ENCODE measurements at regions not wholly inside any gene's neighbourhood (a gene's known extent, or its start where the extent isn't known, plus 50 kb on each side); places are given as distances from the start of the nearest gene placed in this dataset.

GRCh38 chr9:87070336-87070735, 123.0 kb upstream of the GAS1 start:
- Mint-ChIP-seq H3K27ac (no peak overlapping the region), H3K27me3 (peaks cover 0 to 8% of the 10 kb centered on the region in 2 donors), H3K4me1 (no peaks in the 10 kb centered on the region), H3K36me3 (no peaks in the 10 kb centered on the region), H3K4me3 (no peak overlapping the region), H3K9me3 (no peaks in the 10 kb centered on the region)
- no peak overlapping the region for H3K27ac ChIP-seq (ENCODE audit: low read length)
- POLR2A ChIA-PET = no interaction called here
- no peaks in the 10 kb centered on the region for H3K27me3 ChIP-seq (replicated peaks in 1 of 2; ENCODE audit: control insufficient read depth in 2 of 2, extremely low read depth in 1 of 2, insufficient read depth in 2 of 2, low read length in 1 of 2)
- H3K4me1 ChIP-seq (ENCODE audit: control insufficient read depth in 1 of 2, extremely low read depth in 1 of 2, insufficient read depth in 2 of 2, low read length in 2 of 2) = no peaks in the 10 kb centered on the region
- H3K4me3 ChIP-seq (ENCODE audit: control insufficient read depth in 1 of 2, extremely low read depth in 1 of 2, low read length in 1 of 2) = no peak overlapping the region
- no peaks in the 10 kb centered on the region for H3K36me3 ChIP-seq (ENCODE audit: control insufficient read depth in 2 of 2, extremely low read depth in 1 of 2, insufficient read depth in 1 of 2, low read length in 1 of 2)
- DNase-seq (no peak), ATAC-seq (replicated peaks in 1 of 4) (no peak)
- CTCF ChIA-PET = no interaction called here
- no peaks in the 10 kb centered on the region for H3K9me3 ChIP-seq
- no CpG with 5 or more reads among the region's 3 CpGs for WGBS (ENCODE audit: insufficient coverage)

- POLR2A ChIA-PET = no interaction called here
- no peaks in the 10 kb centered on the region for H3K36me3 ChIP-seq (ENCODE audit: control insufficient read depth in 2 of 2, extremely low read depth in 1 of 2, insufficient read depth in 1 of 2, low read length in 1 of 2)
- no peaks in the 10 kb centered on the region for H3K4me1 ChIP-seq (ENCODE audit: control insufficient read depth in 1 of 2, extremely low read depth in 1 of 2, insufficient read depth in 2 of 2, low read length in 2 of 2)
- Mint-ChIP-seq H3K27ac (no peak overlapping the region), H3K36me3 (no peaks in the 10 kb centered on the region), H3K4me1 (no peaks in the 10 kb centered on the region), H3K9me3 (no peaks in the 10 kb centered on the region), H3K4me3 (no peak overlapping the region), H3K27me3 (peaks cover 0 to 10% of the 10 kb centered on the region in 2 donors)
- ATAC-seq (replicated peaks in 1 of 4) (no peak), DNase-seq (no peak)
- CTCF ChIA-PET = no interaction called here
- H3K4me3 ChIP-seq (ENCODE audit: control insufficient read depth in 1 of 2, extremely low read depth in 1 of 2, low read length in 1 of 2) = no peak overlapping the region
- 81% methylated on average over 3 of the region's 3 CpGs for WGBS (ENCODE audit: insufficient coverage)
- H3K27me3 ChIP-seq (replicated peaks in 1 of 2; ENCODE audit: control insufficient read depth in 2 of 2, extremely low read depth in 1 of 2, insufficient read depth in 2 of 2, low read length in 1 of 2) = no peaks in the 10 kb centered on the region
- H3K27ac ChIP-seq (ENCODE audit: low read length) = no peak overlapping the region
- no peaks in the 10 kb centered on the region for H3K9me3 ChIP-seq
Measured at GRCh38 chr9:87071473-87071872, 124.2 kb upstream of the GAS1 start.

- DNase-seq (no peak), ATAC-seq (replicated peaks in 1 of 4) (no peak)
- Mint-ChIP-seq H3K4me3 (no peak overlapping the region), H3K36me3 (no peaks in the 10 kb centered on the region), H3K9me3 (peaks cover 0 to 3% (median 1%) of the 10 kb centered on the region in 3 donors), H3K27ac (no peak overlapping the region), H3K27me3 (peaks cover 0 to 10% of the 10 kb centered on the region in 2 donors), H3K4me1 (no peaks in the 10 kb centered on the region)
- WGBS (ENCODE audit: insufficient coverage) = no CpG with 5 or more reads among the region's 6 CpGs
- Histone ChIP-seq H3K36me3 (ENCODE audit: control insufficient read depth in 2 of 2, extremely low read depth in 1 of 2, insufficient read depth in 1 of 2, low read length in 1 of 2) (no peaks in the 10 kb centered on the region), H3K27me3 (replicated peaks in 1 of 2; ENCODE audit: control insufficient read depth in 2 of 2, extremely low read depth in 1 of 2, insufficient read depth in 2 of 2, low read length in 1 of 2) (no peaks in the 10 kb centered on the region), H3K4me1 (ENCODE audit: control insufficient read depth in 1 of 2, extremely low read depth in 1 of 2, insufficient read depth in 2 of 2, low read length in 2 of 2) (no peaks in the 10 kb centered on the region), H3K27ac (ENCODE audit: low read length) (no peak overlapping the region), H3K9me3 (no peaks in the 10 kb centered on the region), H3K4me3 (ENCODE audit: control insufficient read depth in 1 of 2, extremely low read depth in 1 of 2, low read length in 1 of 2) (no peak overlapping the region)
- ChIA-PET POLR2A (no interaction called here), CTCF (no interaction called here)
Measured at GRCh38 chr9:87073692-87074091, 126.4 kb upstream of the GAS1 start.

GRCh38 chr9:87075537-87075936, 128.2 kb upstream of the GAS1 start:
- H3K27me3 Mint-ChIP-seq = peaks cover 0 to 10% of the 10 kb centered on the region in 2 donors
- ChIA-PET POLR2A (no interaction called here), CTCF (no interaction called here)
- DNase-seq (no peak), ATAC-seq (replicated peaks in 1 of 4) (no peak)
- Histone ChIP-seq H3K4me3 (ENCODE audit: control insufficient read depth in 1 of 2, extremely low read depth in 1 of 2, low read length in 1 of 2) (no peak overlapping the region), H3K4me1 (ENCODE audit: control insufficient read depth in 1 of 2, extremely low read depth in 1 of 2, insufficient read depth in 2 of 2, low read length in 2 of 2) (no peaks in the 10 kb centered on the region), H3K36me3 (ENCODE audit: control insufficient read depth in 2 of 2, extremely low read depth in 1 of 2, insufficient read depth in 1 of 2, low read length in 1 of 2) (no peaks in the 10 kb centered on the region), H3K27ac (ENCODE audit: low read length) (no peak overlapping the region), H3K27me3 (replicated peaks in 1 of 2; ENCODE audit: control insufficient read depth in 2 of 2, extremely low read depth in 1 of 2, insufficient read depth in 2 of 2, low read length in 1 of 2) (no peaks in the 10 kb centered on the region), H3K9me3 (no peaks in the 10 kb centered on the region)
- H3K36me3 Mint-ChIP-seq = no peaks in the 10 kb centered on the region
- H3K4me3 Mint-ChIP-seq = no peak overlapping the region
- peaks cover 0 to 9% (median 6%) of the 10 kb centered on the region in 3 donors for H3K9me3 Mint-ChIP-seq
- H3K27ac Mint-ChIP-seq = no peak overlapping the region
- H3K4me1 Mint-ChIP-seq = no peaks in the 10 kb centered on the region
- WGBS (ENCODE audit: insufficient coverage) = 90% methylated on average over 2 of the region's 3 CpGs

GRCh38 chr9:87076825-87077224, 129.5 kb upstream of the GAS1 start:
- Histone ChIP-seq H3K4me3 (ENCODE audit: control insufficient read depth in 1 of 2, extremely low read depth in 1 of 2, low read length in 1 of 2) (no peak overlapping the region), H3K27me3 (replicated peaks in 1 of 2; ENCODE audit: control insufficient read depth in 2 of 2, extremely low read depth in 1 of 2, insufficient read depth in 2 of 2, low read length in 1 of 2) (no peaks in the 10 kb centered on the region), H3K4me1 (ENCODE audit: control insufficient read depth in 1 of 2, extremely low read depth in 1 of 2, insufficient read depth in 2 of 2, low read length in 2 of 2) (no peaks in the 10 kb centered on the region), H3K36me3 (ENCODE audit: control insufficient read depth in 2 of 2, extremely low read depth in 1 of 2, insufficient read depth in 1 of 2, low read length in 1 of 2) (no peaks in the 10 kb centered on the region), H3K27ac (ENCODE audit: low read length) (no peak overlapping the region), H3K9me3 (no peaks in the 10 kb centered on the region)
- Mint-ChIP-seq H3K9me3 (peaks cover 0 to 9% (median 6%) of the 10 kb centered on the region in 3 donors), H3K27ac (no peak overlapping the region), H3K36me3 (no peaks in the 10 kb centered on the region), H3K4me1 (no peaks in the 10 kb centered on the region), H3K4me3 (no peak overlapping the region), H3K27me3 (peaks cover 0 to 4% of the 10 kb centered on the region in 2 donors)
- no peak for ATAC-seq (replicated peaks in 1 of 4)
- 67% methylated on average over 1 of the region's 2 CpGs for WGBS (ENCODE audit: insufficient coverage)
- DNase-seq = no peak
- CTCF ChIA-PET = no interaction called here
- POLR2A ChIA-PET = no interaction called here

GRCh38 chr9:87077986-87078385, 130.7 kb upstream of the GAS1 start:
- WGBS (ENCODE audit: insufficient coverage) = 83% methylated on average over 2 of the region's 3 CpGs
- Histone ChIP-seq H3K4me3 (ENCODE audit: control insufficient read depth in 1 of 2, extremely low read depth in 1 of 2, low read length in 1 of 2) (no peak overlapping the region), H3K9me3 (no peaks in the 10 kb centered on the region), H3K36me3 (ENCODE audit: control insufficient read depth in 2 of 2, extremely low read depth in 1 of 2, insufficient read depth in 1 of 2, low read length in 1 of 2) (no peaks in the 10 kb centered on the region), H3K27ac (ENCODE audit: low read length) (no peak overlapping the region), H3K4me1 (ENCODE audit: control insufficient read depth in 1 of 2, extremely low read depth in 1 of 2, insufficient read depth in 2 of 2, low read length in 2 of 2) (no peaks in the 10 kb centered on the region), H3K27me3 (replicated peaks in 1 of 2; ENCODE audit: control insufficient read depth in 2 of 2, extremely low read depth in 1 of 2, insufficient read depth in 2 of 2, low read length in 1 of 2) (no peaks in the 10 kb centered on the region)
- Mint-ChIP-seq H3K9me3 (peaks cover 0 to 9% (median 6%) of the 10 kb centered on the region in 3 donors), H3K27ac (no peak overlapping the region), H3K36me3 (no peaks in the 10 kb centered on the region), H3K27me3 (peaks cover 0 to 4% of the 10 kb centered on the region in 2 donors), H3K4me1 (no peaks in the 10 kb centered on the region), H3K4me3 (no peak overlapping the region)
- ChIA-PET CTCF (no interaction called here), POLR2A (no interaction called here)
- DNase-seq = no peak
- ATAC-seq (replicated peaks in 1 of 4) = no peak

GRCh38 chr9:87080512-87081264, 133.4 kb upstream of the GAS1 start:
- 22% methylated on average over 2 of the region's 7 CpGs for WGBS (ENCODE audit: insufficient coverage)
- no peak overlapping the region for H3K27ac ChIP-seq (ENCODE audit: low read length)
- DNase-seq (no peak), ATAC-seq (replicated peaks in 1 of 4) (no peak)
- Mint-ChIP-seq H3K27ac (no peak overlapping the region), H3K4me3 (no peak overlapping the region), H3K4me1 (no peaks in the 10 kb centered on the region), H3K9me3 (peaks cover 0 to 9% (median 6%) of the 10 kb centered on the region in 3 donors), H3K27me3 (no peaks in the 10 kb centered on the region), H3K36me3 (no peaks in the 10 kb centered on the region)
- H3K4me3 ChIP-seq (ENCODE audit: control insufficient read depth in 1 of 2, extremely low read depth in 1 of 2, low read length in 1 of 2) = no peak overlapping the region
- no peaks in the 10 kb centered on the region for H3K4me1 ChIP-seq (ENCODE audit: control insufficient read depth in 1 of 2, extremely low read depth in 1 of 2, insufficient read depth in 2 of 2, low read length in 2 of 2)
- POLR2A ChIA-PET = no interaction called here
- H3K9me3 ChIP-seq = no peaks in the 10 kb centered on the region
- H3K36me3 ChIP-seq (ENCODE audit: control insufficient read depth in 2 of 2, extremely low read depth in 1 of 2, insufficient read depth in 1 of 2, low read length in 1 of 2) = no peaks in the 10 kb centered on the region
- CTCF ChIA-PET = no interaction called here
- peaks cover 0 to 4% of the 10 kb centered on the region in 2 experiments for H3K27me3 ChIP-seq (replicated peaks in 1 of 2; ENCODE audit: control insufficient read depth in 2 of 2, extremely low read depth in 1 of 2, insufficient read depth in 2 of 2, low read length in 1 of 2)

Data from T-cell (primary cell).